CD4-positive, alpha-beta T cell (primary cell): ENCODE measurements at regions not wholly inside any gene's neighbourhood (a gene's known extent, or its start where the extent isn't known, plus 50 kb on each side); places are given as distances from the start of the nearest gene placed in this dataset.

ENCODE experiments used
- ATAC-seq: fragments of 200-7000 bp; cut with Tn5 transposase; one replicate; pipeline ENCODE4 v1.10.0; 2022; ENCODE audit warnings: mild to moderate bottlenecking; ENCODE audit not compliant: poor library complexity
- CTCF ChIA-PET: fragments of 350-600 bp; sonication (Branson Sonifier 250); formaldehyde crosslinking; loops from one replicate; lab custom pipeline; 2021; ENCODE audit warnings: antibody characterized with exemption, inconsistent platforms; lab: Charles Lee
- POLR2A ChIA-PET: fragments of 350-600 bp; sonication (Branson Sonifier 250); formaldehyde crosslinking; loops from one replicate; lab custom pipeline; 2021; ENCODE audit warnings: antibody characterized with exemption, inconsistent platforms; lab: Charles Lee
- DNase-seq, 14 experiments: peaks; one replicate each; pipeline ENCODE4 v3.0.0-alpha.2; 2013 to 2020; ENCODE audit warnings: mixed read lengths in 2 of 14
- H3K27ac ChIP-seq, 2 donors: one replicate each; pipeline versions ENCODE4 v1.5.1 to v1.7.0; 2013; ENCODE audit warnings: low read length in 2 of 2, low read depth in 1 of 2, mild to moderate bottlenecking in 1 of 2
- H3K27me3 ChIP-seq, 2 experiments: 1 replicate in 1 of 2; 2 replicates in 1 of 2; pipeline versions ENCODE4 v1.6.1 to v1.7.0; 2013; ENCODE audit warnings: low read length in 2 of 2, control low read depth in 1 of 2, mild to moderate bottlenecking in 1 of 2, moderate library complexity in 1 of 2; ENCODE audit not compliant: insufficient read depth in 2 of 2, control insufficient read depth in 1 of 2
- H3K36me3 ChIP-seq: one replicate; pipeline ENCODE4 v1.6.1; 2013; ENCODE audit warnings: low read length, control low read depth; ENCODE audit not compliant: insufficient read depth
- H3K4me1 ChIP-seq: one replicate; pipeline ENCODE4 v1.6.1; 2013; ENCODE audit warnings: low read length, control low read depth; ENCODE audit not compliant: insufficient read depth
- H3K4me3 ChIP-seq: one replicate; pipeline ENCODE4 v1.5.1; 2013; ENCODE audit warnings: mild to moderate bottlenecking, low read length, moderate library complexity
- H3K9me3 ChIP-seq, 2 experiments: 1 replicate in 1 of 2; 2 replicates in 1 of 2; pipeline versions ENCODE4 v1.6.1 to v1.7.0; 2013; ENCODE audit warnings: low read length in 2 of 2, mild to moderate bottlenecking in 2 of 2, control low read depth in 1 of 2, moderate library complexity in 1 of 2; ENCODE audit not compliant: control insufficient read depth in 1 of 2, insufficient read depth in 1 of 2
- H3K27ac Mint-ChIP-seq: one replicate; pipeline ENCODE4 v1.8.0; 2020; ENCODE audit warnings: mixed read lengths
- H3K27me3 Mint-ChIP-seq: one replicate; pipeline ENCODE4 v1.8.0; 2021; ENCODE audit warnings: mixed read lengths
- H3K36me3 Mint-ChIP-seq: one replicate; pipeline ENCODE4 v1.8.0; 2021; ENCODE audit warnings: low read depth, mixed read lengths
- H3K4me1 Mint-ChIP-seq: one replicate; pipeline ENCODE4 v1.8.0; 2021; ENCODE audit warnings: low read depth, mixed read lengths
- H3K4me3 Mint-ChIP-seq: one replicate; pipeline ENCODE4 v1.8.0; 2020; ENCODE audit warnings: mild to moderate bottlenecking, mixed read lengths
- H3K9me3 Mint-ChIP-seq: one replicate; pipeline ENCODE4 v1.8.0; 2020; ENCODE audit warnings: mixed read lengths
- intact Hi-C, 2 experiments: fragments of 100-400 bp; cut with DNase I in 1 of 2; cut with micrococcal nuclease in 1 of 2; formaldehyde crosslinking; loops; one replicate each; pipeline versions ENCODE4 v1.15.1 to v1.9.0; 2023 to 2025; cut with DNase I, micrococcal nuclease
- TF ChIP-seq, protein P1 (sequence below): fragments of 200-600 bp; IDR thresholded peaks from one replicate; pipeline ENCODE4 v1.8.0; 2022; ENCODE audit warnings: antibody characterized with exemption, mild to moderate bottlenecking

DNA sequence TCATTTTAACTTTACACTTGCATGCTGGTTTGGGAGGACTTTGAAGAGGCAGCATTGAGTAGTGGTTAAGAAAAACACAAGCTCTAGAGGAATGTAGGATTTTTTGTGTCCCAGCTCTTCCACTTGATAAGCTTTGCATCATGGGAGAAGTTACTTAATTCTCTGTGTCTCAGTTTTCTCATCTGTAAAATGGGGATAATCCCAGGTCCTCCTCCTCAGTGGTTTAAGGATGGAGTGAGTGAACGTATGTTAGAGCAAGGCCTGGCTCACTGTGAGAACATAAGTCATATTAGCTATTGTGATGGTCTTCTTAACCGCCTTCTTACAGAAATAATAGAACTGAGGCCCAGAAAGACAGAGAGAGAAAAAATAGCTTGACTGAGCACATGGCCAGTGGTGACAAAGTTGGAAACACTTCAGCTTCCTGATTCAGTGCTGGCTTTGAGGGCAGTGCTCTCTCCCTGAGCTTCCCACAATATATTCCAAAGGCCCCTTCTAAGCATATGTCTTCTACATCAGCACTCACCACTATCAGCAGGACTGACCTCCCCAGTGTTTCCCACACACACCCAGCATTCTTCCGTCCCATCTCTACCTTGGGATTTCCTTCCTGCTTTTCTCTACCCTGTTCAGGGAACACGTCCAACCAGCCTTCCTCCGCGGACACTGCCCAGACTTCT, 214.9 kb upstream of the TNP1 start:
- ChIA-PET POLR2A (no interaction called here), CTCF (no interaction called here)
- Mint-ChIP-seq H3K27ac (no peak overlapping the region), H3K27me3 (no peaks in the 10 kb centered on the region), H3K4me3 (no peak overlapping the region), H3K4me1 (no peaks in the 10 kb centered on the region), H3K36me3 (no peaks in the 10 kb centered on the region), H3K9me3 (no peaks in the 10 kb centered on the region)
- Histone ChIP-seq H3K4me3 (no peak overlapping the region), H3K36me3 (no peaks in the 10 kb centered on the region), H3K27ac (no peak overlapping the region), H3K27me3 (no peaks in the 10 kb centered on the region), H3K4me1 (no peaks in the 10 kb centered on the region), H3K9me3 (peaks cover 0 to 4% of the 10 kb centered on the region in 2 experiments)
- intact Hi-C loops, result no loop called here
- TF ChIP-seq, protein P1, sequence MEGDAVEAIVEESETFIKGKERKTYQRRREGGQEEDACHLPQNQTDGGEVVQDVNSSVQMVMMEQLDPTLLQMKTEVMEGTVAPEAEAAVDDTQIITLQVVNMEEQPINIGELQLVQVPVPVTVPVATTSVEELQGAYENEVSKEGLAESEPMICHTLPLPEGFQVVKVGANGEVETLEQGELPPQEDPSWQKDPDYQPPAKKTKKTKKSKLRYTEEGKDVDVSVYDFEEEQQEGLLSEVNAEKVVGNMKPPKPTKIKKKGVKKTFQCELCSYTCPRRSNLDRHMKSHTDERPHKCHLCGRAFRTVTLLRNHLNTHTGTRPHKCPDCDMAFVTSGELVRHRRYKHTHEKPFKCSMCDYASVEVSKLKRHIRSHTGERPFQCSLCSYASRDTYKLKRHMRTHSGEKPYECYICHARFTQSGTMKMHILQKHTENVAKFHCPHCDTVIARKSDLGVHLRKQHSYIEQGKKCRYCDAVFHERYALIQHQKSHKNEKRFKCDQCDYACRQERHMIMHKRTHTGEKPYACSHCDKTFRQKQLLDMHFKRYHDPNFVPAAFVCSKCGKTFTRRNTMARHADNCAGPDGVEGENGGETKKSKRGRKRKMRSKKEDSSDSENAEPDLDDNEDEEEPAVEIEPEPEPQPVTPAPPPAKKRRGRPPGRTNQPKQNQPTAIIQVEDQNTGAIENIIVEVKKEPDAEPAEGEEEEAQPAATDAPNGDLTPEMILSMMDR, result no peak
- no peak for DNase-seq
- ATAC-seq, result no peak

DNA sequence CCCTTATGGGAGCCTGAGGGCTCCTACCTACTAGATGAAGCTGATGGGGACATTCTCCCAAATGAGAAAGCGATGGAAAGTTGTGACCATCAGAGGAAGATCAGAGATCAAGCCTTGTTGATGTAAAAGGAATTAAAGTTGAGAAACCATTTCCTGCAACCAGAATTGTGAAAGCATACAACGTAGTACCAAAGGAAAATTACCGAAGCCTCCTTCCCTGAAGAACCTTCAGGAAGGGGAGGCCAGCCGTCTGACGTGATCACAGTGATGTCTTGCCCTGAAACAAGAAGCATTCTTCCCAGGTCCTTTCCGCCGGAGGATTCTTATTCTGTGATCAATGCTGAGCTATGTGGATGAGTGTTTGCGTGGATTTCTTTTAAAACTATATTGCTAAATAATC, 211.6 kb upstream of the TNP1 start:
- H3K9me3 ChIP-seq, result peaks cover 0 to 23% of the 10 kb centered on the region in 2 experiments
- no peak overlapping the region for H3K4me3 Mint-ChIP-seq
- H3K36me3 ChIP-seq, result no peaks in the 10 kb centered on the region
- ChIA-PET CTCF (no interaction called here), POLR2A (no interaction called here)
- no peak overlapping the region for H3K27ac ChIP-seq
- no peaks in the 10 kb centered on the region for H3K9me3 Mint-ChIP-seq
- no peak for ATAC-seq
- no peaks in the 10 kb centered on the region for H3K27me3 ChIP-seq
- H3K36me3 Mint-ChIP-seq, result no peaks in the 10 kb centered on the region
- no peak overlapping the region for H3K27ac Mint-ChIP-seq
- intact Hi-C loops, result no loop called here
- no peaks in the 10 kb centered on the region for H3K4me1 Mint-ChIP-seq
- H3K4me3 ChIP-seq, result no peak overlapping the region
- no peaks in the 10 kb centered on the region for H3K4me1 ChIP-seq
- TF ChIP-seq, protein P1, result no peak
- no peaks in the 10 kb centered on the region for H3K27me3 Mint-ChIP-seq
- DNase-seq, result no peak

DNA sequence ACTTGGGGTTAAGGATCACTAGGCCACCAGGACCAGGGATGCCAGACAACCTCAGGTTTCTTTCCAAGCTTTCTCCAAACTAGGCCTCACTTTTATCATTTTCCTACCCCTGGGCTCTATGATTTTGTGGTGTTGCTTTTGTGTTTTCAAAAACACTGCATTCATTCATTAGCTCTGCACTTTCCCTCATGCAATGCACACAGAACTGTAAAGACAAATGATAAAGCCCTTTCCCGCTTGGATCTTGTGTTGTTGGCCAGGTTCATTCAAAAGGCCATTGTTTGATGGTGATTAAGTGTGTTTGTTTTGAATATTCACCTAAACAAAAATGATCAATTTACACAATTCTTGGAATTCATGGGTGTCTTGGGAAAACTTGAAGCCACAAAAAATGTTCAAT, 210.7 kb upstream of the TNP1 start:
- H3K9me3 Mint-ChIP-seq, result no peaks in the 10 kb centered on the region
- H3K4me1 Mint-ChIP-seq, result no peaks in the 10 kb centered on the region

More for the DNA sequence above, 210.7 kb upstream of the TNP1 start:
- peaks cover 0 to 24% of the 10 kb centered on the region in 2 experiments for H3K9me3 ChIP-seq
- no peaks in the 10 kb centered on the region for H3K4me1 ChIP-seq
- Mint-ChIP-seq H3K27ac (no peak overlapping the region), H3K36me3 (no peaks in the 10 kb centered on the region), H3K4me3 (no peak overlapping the region), H3K27me3 (no peaks in the 10 kb centered on the region)
- H3K36me3 ChIP-seq, result no peaks in the 10 kb centered on the region
- ChIA-PET CTCF (no interaction called here), POLR2A (no interaction called here)
- no peak overlapping the region for H3K27ac ChIP-seq
- no peak for DNase-seq
- intact Hi-C loops, result no loop called here
- no peak overlapping the region for H3K4me3 ChIP-seq
- no peak for ATAC-seq
- TF ChIP-seq, protein P1, result no peak
- no peaks in the 10 kb centered on the region for H3K27me3 ChIP-seq
